Breast epithelium (tissue), 4 donors: ENCODE measurements at regions not wholly inside any gene's neighbourhood (a gene's known extent, or its start where the extent isn't known, plus 50 kb on each side); places are given as distances from the start of the nearest gene placed in this dataset.

Experiments
- DNase-seq, 2 donors: peaks; one replicate each; pipeline ENCODE4 v3.0.0-alpha.2; 2019; ENCODE audit warnings: low spot score in 2 of 2
- H3K27ac ChIP-seq, 2 donors: fragments of 200-600 bp; sonication (generic) in 1 of 2; one replicate each; pipeline ENCODE4 v1.5.1; 2016 to 2019; ENCODE audit warnings: mild to moderate bottlenecking in 1 of 2
- H3K27me3 ChIP-seq, 2 donors: fragments of 200-600 bp; sonication (generic) in 1 of 2; one replicate each; pipeline versions ENCODE4 v1.5.1 to v1.6.0; 2017 to 2019; ENCODE audit warnings: control low read depth in 1 of 2, mild to moderate bottlenecking in 1 of 2
- H3K36me3 ChIP-seq: fragments of 200-600 bp; one replicate; pipeline ENCODE4 v1.5.1; 2019
- H3K4me1 ChIP-seq, 2 donors: fragments of 200-600 bp; sonication (generic); one replicate each; pipeline ENCODE4 v1.5.1; 2016 to 2019; ENCODE audit warnings: control low read depth in 1 of 2
- H3K4me3 ChIP-seq, 3 donors: fragments of 200-600 bp; sonication (generic); 1 replicate in 2 of 3; 2 replicates in 1 of 3; pipeline ENCODE4 v1.5.1; 2016 to 2019; ENCODE audit warnings: mild to moderate bottlenecking in 3 of 3, moderate library complexity in 2 of 3
- H3K9me3 ChIP-seq, 2 donors: fragments of 200-600 bp; sonication (generic) in 1 of 2; one replicate each; pipeline ENCODE4 v1.5.1; 2016 to 2019; ENCODE audit warnings: control low read depth in 1 of 2
- POLR2A ChIP-seq: fragments of 450-650 bp; IDR thresholded peaks from one replicate; pipeline ENCODE4 v1.6.1; 2016; ENCODE audit warnings: antibody characterized with exemption, mild to moderate bottlenecking, moderate library complexity
- POLR2AphosphoS5 ChIP-seq, 3 donors: sonication (generic); formaldehyde crosslinking; IDR thresholded peaks; one replicate each; pipeline ENCODE4 v1.6.1; 2017; ENCODE audit warnings: antibody characterized with exemption in 3 of 3
- intact Hi-C: fragments of 100-400 bp; cut with DNase I; formaldehyde crosslinking; loops from one replicate; pipeline ENCODE4 v1.15.1; 2023; ENCODE audit warnings: low total_unique reads
- TF ChIP-seq, protein P1 (sequence below), 3 donors: fragments of 450-650 bp; IDR thresholded peaks; one replicate each; pipeline ENCODE4 v1.5.1; 2016 to 2017; ENCODE audit warnings: antibody characterized with exemption in 3 of 3, mild to moderate bottlenecking in 3 of 3, moderate library complexity in 3 of 3

DNA sequence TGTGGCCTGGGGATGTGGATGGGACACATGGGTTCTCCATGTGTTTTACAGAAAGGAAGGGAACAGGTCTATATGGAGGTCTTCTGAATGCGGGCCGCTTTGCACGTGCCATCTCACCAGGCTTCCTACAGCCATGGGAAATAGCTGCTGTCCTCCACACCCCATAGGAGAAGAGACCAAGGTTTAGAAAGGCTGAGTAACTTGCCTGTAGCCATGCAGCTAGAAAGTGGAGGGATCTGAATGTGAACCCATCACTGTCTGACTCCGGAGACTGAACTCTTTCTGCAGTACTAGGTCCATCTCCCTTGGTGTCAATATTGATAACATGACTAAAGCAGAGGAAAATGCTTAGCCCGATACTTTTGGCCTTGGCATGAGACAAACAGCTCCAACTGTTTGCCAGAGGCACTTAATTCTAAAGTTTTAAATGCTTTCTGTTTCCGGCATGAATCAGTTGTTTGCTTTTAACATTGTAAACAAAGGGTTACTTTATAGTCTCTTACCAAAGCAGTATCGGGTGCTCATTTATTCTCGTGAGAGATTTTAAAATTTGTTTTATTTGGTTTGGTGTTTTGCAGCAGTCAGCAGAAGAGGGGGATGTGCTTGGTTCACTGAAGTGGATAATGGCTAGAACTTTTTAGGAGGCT is 64.8 kb upstream of the LOXL4 start:
- Histone ChIP-seq H3K27ac (no peak overlapping the region), H3K9me3 (no peaks in the 10 kb centered on the region), H3K4me3 (no peak overlapping the region), H3K36me3 (no peaks in the 10 kb centered on the region), H3K4me1 (no peaks in the 10 kb centered on the region), H3K27me3 (no peaks in the 10 kb centered on the region)
- no peak for DNase-seq
- intact Hi-C loops = no loop called here
- TF ChIP-seq POLR2AphosphoS5 (IDR thresholded peaks at IDR 0.05) (no peak), POLR2A (no peak)
- TF ChIP-seq, protein P1, sequence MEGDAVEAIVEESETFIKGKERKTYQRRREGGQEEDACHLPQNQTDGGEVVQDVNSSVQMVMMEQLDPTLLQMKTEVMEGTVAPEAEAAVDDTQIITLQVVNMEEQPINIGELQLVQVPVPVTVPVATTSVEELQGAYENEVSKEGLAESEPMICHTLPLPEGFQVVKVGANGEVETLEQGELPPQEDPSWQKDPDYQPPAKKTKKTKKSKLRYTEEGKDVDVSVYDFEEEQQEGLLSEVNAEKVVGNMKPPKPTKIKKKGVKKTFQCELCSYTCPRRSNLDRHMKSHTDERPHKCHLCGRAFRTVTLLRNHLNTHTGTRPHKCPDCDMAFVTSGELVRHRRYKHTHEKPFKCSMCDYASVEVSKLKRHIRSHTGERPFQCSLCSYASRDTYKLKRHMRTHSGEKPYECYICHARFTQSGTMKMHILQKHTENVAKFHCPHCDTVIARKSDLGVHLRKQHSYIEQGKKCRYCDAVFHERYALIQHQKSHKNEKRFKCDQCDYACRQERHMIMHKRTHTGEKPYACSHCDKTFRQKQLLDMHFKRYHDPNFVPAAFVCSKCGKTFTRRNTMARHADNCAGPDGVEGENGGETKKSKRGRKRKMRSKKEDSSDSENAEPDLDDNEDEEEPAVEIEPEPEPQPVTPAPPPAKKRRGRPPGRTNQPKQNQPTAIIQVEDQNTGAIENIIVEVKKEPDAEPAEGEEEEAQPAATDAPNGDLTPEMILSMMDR (IDR thresholded peaks at IDR 0.05) = no peak

DNA sequence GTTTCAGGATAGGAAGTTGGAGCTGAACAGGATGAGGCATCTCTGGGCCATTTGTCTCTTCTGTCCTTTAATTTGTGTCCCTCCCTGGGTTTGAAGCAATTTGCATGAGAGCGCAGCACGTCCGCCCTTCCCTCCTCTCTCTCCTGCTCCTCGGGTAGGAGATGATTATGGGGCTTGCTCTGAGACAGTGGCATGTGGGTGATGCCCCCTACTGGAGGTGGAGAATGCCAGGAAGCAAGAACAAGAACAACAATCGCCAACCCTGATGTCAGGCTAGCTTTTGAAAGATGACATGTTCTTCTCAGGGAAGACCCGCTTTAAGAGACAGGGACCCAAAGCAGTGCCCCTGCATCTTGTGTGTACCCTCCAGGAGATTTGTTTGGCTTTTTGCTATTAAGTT is 63.9 kb upstream of the LOXL4 start:
- H3K4me3 ChIP-seq = no peak overlapping the region
- no peak for TF ChIP-seq POLR2A
- TF ChIP-seq, protein P1 (IDR thresholded peaks at IDR 0.05) = no peak
- TF ChIP-seq POLR2AphosphoS5 (IDR thresholded peaks at IDR 0.05) = no peak
- no peak for DNase-seq
- no peaks in the 10 kb centered on the region for H3K27me3 ChIP-seq
- no peaks in the 10 kb centered on the region for H3K4me1 ChIP-seq
- H3K27ac ChIP-seq = no peak overlapping the region
- no peaks in the 10 kb centered on the region for H3K36me3 ChIP-seq
- H3K9me3 ChIP-seq = no peaks in the 10 kb centered on the region
- intact Hi-C loops = no loop called here

DNA sequence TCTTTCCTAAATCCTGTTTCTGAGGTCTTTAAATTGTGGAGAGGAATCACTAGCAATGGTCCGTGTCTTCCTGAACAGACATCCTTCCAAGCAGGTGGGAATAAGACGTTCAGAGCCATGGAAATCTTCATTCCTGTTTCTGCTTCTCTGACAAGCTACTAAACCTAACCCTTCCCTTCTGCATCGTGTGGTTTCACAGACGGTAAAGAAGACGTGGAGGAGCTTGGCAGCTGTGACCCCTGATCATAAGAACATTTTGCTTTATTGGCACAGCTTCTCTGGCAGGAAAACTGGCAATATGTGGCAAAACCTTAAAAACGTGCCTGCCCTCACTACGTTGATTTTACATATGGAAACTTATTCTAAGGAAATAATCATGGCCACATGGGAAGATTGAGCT is 63.0 kb upstream of the LOXL4 start:
- TF ChIP-seq, protein P1 (IDR thresholded peaks at IDR 0.05) = no peak
- no peak for TF ChIP-seq POLR2A
- TF ChIP-seq POLR2AphosphoS5 (IDR thresholded peaks at IDR 0.05) = no peak

DNA sequence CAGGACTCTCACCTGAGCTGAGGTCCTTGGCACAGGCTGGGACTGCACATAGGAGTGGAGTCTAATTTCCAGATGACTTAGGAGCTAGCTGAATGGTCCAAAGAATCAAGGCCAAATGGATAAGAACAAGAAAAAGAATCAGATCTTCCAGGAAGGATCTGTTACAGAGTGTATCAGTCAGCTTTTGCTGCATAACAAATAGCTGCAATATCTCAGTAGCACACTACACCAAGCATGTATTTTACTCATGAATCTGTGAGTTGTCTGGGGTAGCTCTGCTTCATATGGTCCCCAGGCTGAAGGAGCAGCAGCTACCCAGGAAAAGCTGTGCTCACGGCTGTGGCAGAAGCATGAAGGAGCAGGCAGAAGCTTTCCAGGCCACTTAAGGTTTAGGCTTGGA is 60.6 kb upstream of the LOXL4 start:
- no peaks in the 10 kb centered on the region for H3K9me3 ChIP-seq
- no peak overlapping the region for H3K27ac ChIP-seq
- H3K4me1 ChIP-seq = no peaks in the 10 kb centered on the region
- TF ChIP-seq, protein P1 (IDR thresholded peaks at IDR 0.05) = no peak
- TF ChIP-seq POLR2AphosphoS5 (IDR thresholded peaks at IDR 0.05) (no peak), POLR2A (no peak)
- DNase-seq = no peak
- no peaks in the 10 kb centered on the region for H3K36me3 ChIP-seq
- no peak overlapping the region for H3K4me3 ChIP-seq
- no peaks in the 10 kb centered on the region for H3K27me3 ChIP-seq
- intact Hi-C loops = no loop called here

More for the DNA sequence above, 63.0 kb upstream of the LOXL4 start:
- intact Hi-C loops = no loop called here
- H3K27ac ChIP-seq = no peak overlapping the region
- H3K9me3 ChIP-seq = no peaks in the 10 kb centered on the region
- H3K36me3 ChIP-seq = no peaks in the 10 kb centered on the region
- no peak overlapping the region for H3K4me3 ChIP-seq
- DNase-seq = no peak
- H3K27me3 ChIP-seq = no peaks in the 10 kb centered on the region
- H3K4me1 ChIP-seq = no peaks in the 10 kb centered on the region

DNA sequence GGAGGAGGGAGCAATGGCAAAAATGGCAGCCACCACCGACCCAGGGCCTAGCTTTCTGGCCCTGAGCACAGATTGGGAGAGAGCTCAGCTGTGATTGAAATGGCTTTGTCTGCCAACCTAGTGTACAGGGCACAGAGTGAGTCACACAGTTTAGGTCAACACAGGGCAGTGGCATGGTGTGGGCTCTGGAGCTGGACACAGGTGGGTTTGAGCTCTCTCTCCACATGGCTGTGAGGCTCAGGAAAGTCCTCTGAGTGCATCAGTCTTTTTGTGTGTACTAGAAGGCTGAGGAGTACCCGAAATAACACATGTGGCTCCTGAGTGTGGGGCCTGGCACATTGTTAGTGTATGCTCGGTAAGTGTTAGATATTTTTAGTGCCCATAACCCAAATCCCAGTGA is 60.2 kb upstream of the LOXL4 start:
- Histone ChIP-seq H3K4me1 (no peaks in the 10 kb centered on the region), H3K27me3 (no peaks in the 10 kb centered on the region), H3K4me3 (no peak overlapping the region), H3K36me3 (no peaks in the 10 kb centered on the region), H3K27ac (no peak overlapping the region), H3K9me3 (no peaks in the 10 kb centered on the region)
- intact Hi-C loops = no loop called here
- no peak for DNase-seq
- TF ChIP-seq POLR2A (no peak), POLR2AphosphoS5 (IDR thresholded peaks at IDR 0.05) (no peak)
- TF ChIP-seq, protein P1 (IDR thresholded peaks at IDR 0.05) = no peak
